ENCODE measurements at regions not wholly inside any gene's neighbourhood (a gene's known extent, or its start where the extent isn't known, plus 50 kb on each side); places are given as distances from the start of the nearest gene placed in this dataset.

DNA sequence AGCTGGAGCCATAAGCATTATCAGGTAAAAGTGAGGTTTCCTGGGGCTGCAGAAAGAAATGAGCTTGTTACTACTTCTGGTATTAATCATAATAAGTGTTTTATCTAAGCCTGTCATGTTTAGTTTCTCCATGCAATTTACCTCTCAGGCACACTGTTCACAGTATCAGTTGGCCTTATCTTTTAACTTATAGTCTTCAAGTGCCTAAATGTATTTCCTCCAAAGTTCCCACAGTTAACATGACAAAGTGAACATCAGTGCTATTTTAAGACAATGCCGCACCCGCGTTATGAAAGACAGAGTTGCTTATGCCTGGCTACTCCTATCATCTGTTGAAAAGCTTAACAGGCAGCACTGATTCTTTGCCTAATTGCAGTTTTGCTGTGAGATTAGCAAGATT is 408.7 kb upstream of the FAM241A start:
- no peak for TF ChIP-seq POLR2A (IDR thresholded peaks at IDR 0.05; ENCODE audit: low read depth, low read length)
- TF ChIP-seq POLR2AphosphoS5 (IDR thresholded peaks at IDR 0.05; ENCODE audit: low read depth, low read length) = no peak
- no peak for TF ChIP-seq TAF1 (IDR thresholded peaks at IDR 0.05; ENCODE audit: low read depth, low read length)
- TF ChIP-seq SPI1 (IDR thresholded peaks at IDR 0.05; ENCODE audit: low read depth, low read length) = no peak
